Activated CD8-positive, alpha-beta T cell treated with anti-CD3 and anti-CD28 coated beads for 36 hours (primary cell): ENCODE measurements at regions not wholly inside any gene's neighbourhood (a gene's known extent, or its start where the extent isn't known, plus 50 kb on each side); places are given as distances from the start of the nearest gene placed in this dataset.

Experiments
- ATAC-seq: fragments of 200-7000 bp; cut with Tn5 transposase; one replicate; pipeline ENCODE4 v1.10.0; 2021; ENCODE audit warnings: mild to moderate bottlenecking, moderate library complexity
- CTCF ChIA-PET: fragments of 350-600 bp; sonication (Branson Sonifier 250); formaldehyde crosslinking; loops from one replicate; lab custom pipeline; 2021; ENCODE audit warnings: antibody characterized with exemption; lab: Charles Lee
- POLR2A ChIA-PET: fragments of 350-600 bp; sonication (Branson Sonifier 250); formaldehyde crosslinking; loops from one replicate; lab custom pipeline; 2021; ENCODE audit warnings: antibody characterized with exemption; lab: Charles Lee
- DNase-seq: peaks from one replicate; pipeline ENCODE4 v3.0.0-alpha.2; 2020
- H3K27ac Mint-ChIP-seq: one replicate; pipeline ENCODE4 v1.8.0; 2021; ENCODE audit warnings: mild to moderate bottlenecking, mixed read lengths
- H3K27me3 Mint-ChIP-seq: one replicate; pipeline ENCODE4 v1.8.0; 2021; ENCODE audit warnings: mixed read lengths
- H3K36me3 Mint-ChIP-seq: one replicate; pipeline ENCODE4 v1.8.0; 2021; ENCODE audit warnings: low read depth, mixed read lengths
- H3K4me1 Mint-ChIP-seq: one replicate; pipeline ENCODE4 v1.8.0; 2021; ENCODE audit warnings: low read depth, mixed read lengths
- H3K4me3 Mint-ChIP-seq: one replicate; pipeline ENCODE4 v1.8.0; 2021; ENCODE audit warnings: mild to moderate bottlenecking, moderate library complexity, mixed read lengths
- H3K9me3 Mint-ChIP-seq: one replicate; pipeline ENCODE4 v1.8.0; 2021; ENCODE audit warnings: mixed read lengths
- CTCF ChIP-seq: fragments of 200-600 bp; IDR thresholded peaks from one replicate; pipeline ENCODE4 v1.8.0; 2022; ENCODE audit warnings: antibody characterized with exemption, mild to moderate bottlenecking
- intact Hi-C: fragments of 100-400 bp; cut with micrococcal nuclease; formaldehyde crosslinking; loops from one replicate; pipeline ENCODE4 v1.10.0; 2022

- Mint-ChIP-seq H3K27ac (no peak overlapping the region), H3K9me3 (peaks cover 20% of the 10 kb centered on the region), H3K27me3 (no peaks in the 10 kb centered on the region), H3K4me3 (no peak overlapping the region), H3K4me1 (no peaks in the 10 kb centered on the region), H3K36me3 (no peaks in the 10 kb centered on the region)
- DNase-seq: no peak
- POLR2A ChIA-PET: no interaction called here
- intact Hi-C loops: no loop called here
- CTCF ChIA-PET: no interaction called here
- no peak for ATAC-seq
- no peak for TF ChIP-seq CTCF
Observed at GRCh38 chr18:40631319-40631718, 1323.7 kb upstream of the PIK3C3 start.

GRCh38 chr18:40630496-40630895 is 1324.5 kb upstream of the PIK3C3 start:
- DNase-seq (no peak), ATAC-seq (no peak)
- no peak overlapping the region for H3K27ac Mint-ChIP-seq
- H3K9me3 Mint-ChIP-seq: peaks cover 16% of the 10 kb centered on the region
- ChIA-PET CTCF (no interaction called here), POLR2A (no interaction called here)
- intact Hi-C loops: no loop called here
- H3K4me3 Mint-ChIP-seq: no peak overlapping the region
- H3K4me1 Mint-ChIP-seq: no peaks in the 10 kb centered on the region
- no peak for TF ChIP-seq CTCF
- H3K36me3 Mint-ChIP-seq: no peaks in the 10 kb centered on the region
- no peaks in the 10 kb centered on the region for H3K27me3 Mint-ChIP-seq

GRCh38 chr18:40624959-40625358 is 1330.1 kb upstream of the PIK3C3 start:
- no peak for TF ChIP-seq CTCF
- Mint-ChIP-seq H3K4me1 (no peaks in the 10 kb centered on the region), H3K27ac (no peak overlapping the region), H3K9me3 (peaks cover 9% of the 10 kb centered on the region), H3K27me3 (no peaks in the 10 kb centered on the region), H3K4me3 (no peak overlapping the region), H3K36me3 (no peaks in the 10 kb centered on the region)
- DNase-seq (no peak), ATAC-seq (no peak)
- ChIA-PET POLR2A (no interaction called here), CTCF (no interaction called here)
- intact Hi-C loops: no loop called here

GRCh38 chr18:40613721-40614120 is 1341.3 kb upstream of the PIK3C3 start:
- TF ChIP-seq CTCF: no peak
- ATAC-seq: no peak
- intact Hi-C loops: no loop called here
- no peak overlapping the region for H3K27ac Mint-ChIP-seq
- CTCF ChIA-PET: no interaction called here
- H3K9me3 Mint-ChIP-seq: peaks cover 10% of the 10 kb centered on the region
- H3K4me3 Mint-ChIP-seq: no peak overlapping the region
- no peaks in the 10 kb centered on the region for H3K36me3 Mint-ChIP-seq
- H3K4me1 Mint-ChIP-seq: no peaks in the 10 kb centered on the region
- no peaks in the 10 kb centered on the region for H3K27me3 Mint-ChIP-seq
- no peak for DNase-seq
- POLR2A ChIA-PET: no interaction called here

GRCh38 chr18:40612356-40612755 is 1342.7 kb upstream of the PIK3C3 start:
- Mint-ChIP-seq H3K27me3 (no peaks in the 10 kb centered on the region), H3K4me1 (no peaks in the 10 kb centered on the region), H3K4me3 (no peak overlapping the region), H3K27ac (no peak overlapping the region), H3K9me3 (peaks cover 10% of the 10 kb centered on the region), H3K36me3 (no peaks in the 10 kb centered on the region)
- ChIA-PET CTCF (no interaction called here), POLR2A (no interaction called here)
- no peak for TF ChIP-seq CTCF
- no peak for ATAC-seq
- DNase-seq: no peak
- intact Hi-C loops: no loop called here
